NCI-H1417 (cell line): ENCODE measurements at regions not wholly inside any gene's neighbourhood (a gene's known extent, or its start where the extent isn't known, plus 50 kb on each side); places are given as distances from the start of the nearest gene placed in this dataset.

Experiments
- DNase-seq, 3 experiments: peaks; one replicate each; lab custom pipeline; 2025; lab: John Stamatoyannopoulos, UW

GRCh38 chr20:6884114-6884513 lies 116.6 kb downstream of the BMP2 start:
- no peak for DNase-seq

DNA sequence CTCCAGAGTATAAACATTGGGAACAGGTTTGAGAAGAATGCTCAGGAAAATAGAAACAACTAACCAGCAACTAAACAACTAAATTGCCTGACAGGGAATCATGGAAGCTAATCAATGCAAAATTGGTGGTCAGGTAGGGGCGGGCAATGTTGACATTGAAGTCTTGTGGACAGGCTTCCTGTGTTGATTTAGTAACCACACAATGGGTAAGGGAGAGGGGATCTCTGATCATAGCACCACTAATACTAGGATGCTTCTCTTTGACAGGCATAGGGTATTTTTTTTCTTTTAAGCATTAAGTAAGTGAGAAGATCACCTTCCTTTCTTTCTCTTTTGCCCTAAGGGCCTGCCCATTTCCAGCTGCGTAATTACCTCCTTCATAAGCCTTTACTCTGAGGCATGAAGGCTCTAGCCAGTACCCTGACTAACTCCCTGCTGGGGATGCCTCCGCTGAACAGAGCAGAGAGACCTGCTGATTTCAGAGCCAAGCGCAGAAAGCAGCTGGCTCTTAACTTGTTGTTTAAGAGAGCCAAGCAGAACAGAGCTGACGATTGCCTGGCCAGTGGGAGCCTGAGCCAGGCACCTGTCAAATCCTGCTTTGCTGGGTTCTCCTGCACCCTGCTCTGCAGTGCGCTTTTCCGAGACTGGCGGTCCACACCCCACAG lies 118.7 kb downstream of the BMP2 start:
- DNase-seq, result peak; percentile 71 to 97 (median 88)

DNA sequence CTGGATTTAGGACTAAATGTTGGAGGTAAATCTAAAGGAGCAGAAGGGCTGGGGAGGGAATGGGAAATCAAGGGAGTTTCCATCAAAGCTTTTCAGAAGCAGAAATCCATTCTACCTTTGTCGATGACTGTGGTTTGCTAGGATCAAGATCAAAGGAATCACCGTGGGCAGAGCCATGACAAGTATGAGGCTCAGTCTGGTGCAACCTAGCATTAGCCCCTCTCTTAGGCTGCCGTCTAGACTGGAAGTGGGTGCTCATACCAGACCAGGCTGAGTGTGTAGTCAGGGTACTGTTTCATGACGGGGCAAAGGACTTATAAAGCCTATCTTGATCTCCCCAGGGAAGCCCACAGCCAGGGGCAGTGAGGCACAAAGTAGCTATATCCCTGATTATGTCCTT lies 120.5 kb downstream of the BMP2 start:
- DNase-seq, result no peak

- no peak for DNase-seq
Measured at GRCh38 chr20:6888736-6889395, 121.4 kb downstream of the BMP2 start.

DNA sequence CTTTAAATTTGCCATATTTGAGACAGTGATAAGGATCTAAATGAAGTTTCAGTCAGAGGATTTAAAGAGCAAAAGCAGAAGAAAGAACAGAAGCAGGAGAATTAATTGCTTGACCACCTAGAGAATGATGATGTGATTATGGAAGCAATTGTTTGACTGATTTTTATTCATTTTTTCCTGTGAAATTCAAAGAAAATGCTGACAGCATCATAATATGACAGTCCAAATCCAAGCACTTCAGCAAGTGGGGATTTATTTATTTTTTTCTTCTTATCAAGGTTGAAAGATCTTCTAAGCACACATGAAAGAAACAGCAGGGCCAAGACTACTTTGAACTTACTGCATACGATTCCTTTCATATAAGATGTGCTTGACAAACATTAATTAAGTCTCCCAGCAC lies 125.2 kb downstream of the BMP2 start:
- no peak for DNase-seq

DNA sequence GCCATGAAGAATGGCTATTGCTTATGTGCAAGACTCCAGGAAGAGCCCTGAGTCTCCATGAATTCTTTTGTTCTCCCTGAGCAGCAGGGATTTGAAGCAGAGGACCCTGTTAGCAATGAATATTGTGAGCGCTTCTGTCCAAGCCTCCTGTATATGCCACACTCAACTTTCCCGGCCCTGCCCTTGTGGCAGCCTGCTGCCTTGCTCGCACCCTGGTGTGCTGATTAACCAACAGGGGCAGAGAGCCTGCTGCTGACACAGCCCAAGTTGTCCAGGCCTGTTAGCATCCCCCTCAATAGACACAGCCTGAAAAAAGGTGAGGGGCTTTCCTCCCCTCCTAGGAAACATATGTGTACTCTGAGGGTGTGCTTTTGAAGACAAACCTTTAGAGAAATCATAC lies 131.4 kb downstream of the BMP2 start:
- DNase-seq, result peak in 1 of 3 experiments; percentile 43

- DNase-seq, result no peak
Measured at GRCh38 chr20:6906871-6907270, 139.4 kb downstream of the BMP2 start.

GRCh38 chr20:6908673-6909072 lies 141.2 kb downstream of the BMP2 start:
- DNase-seq, result peak in 2 of 3 experiments; percentile 36 to 75

- no peak for DNase-seq
Measured at GRCh38 chr20:6909608-6910007, 142.1 kb downstream of the BMP2 start.

DNA sequence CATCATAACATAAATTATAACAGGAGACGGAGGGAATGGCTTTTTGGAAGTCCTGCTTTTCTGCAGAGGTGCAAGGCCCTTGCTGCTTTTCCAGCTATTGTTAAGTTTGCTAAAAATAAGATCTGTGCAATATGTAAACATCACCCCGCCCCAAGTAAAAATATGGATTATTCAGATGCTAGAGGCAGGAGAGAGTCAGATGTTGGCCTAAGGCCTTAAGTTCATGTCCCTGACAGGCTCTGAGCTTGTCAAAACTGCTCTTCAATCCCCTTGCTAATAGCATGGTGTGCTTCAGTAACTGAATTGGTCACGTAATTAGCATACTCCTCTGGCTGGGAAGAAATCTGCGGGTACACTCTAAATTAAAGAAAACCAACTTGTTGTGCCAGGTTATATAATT lies 147.5 kb downstream of the BMP2 start:
- DNase-seq, result peak in 2 of 3 experiments; percentile 23 to 77

- DNase-seq, result no peak
Measured at GRCh38 chr20:6916938-6917337, 149.5 kb downstream of the BMP2 start.

DNA sequence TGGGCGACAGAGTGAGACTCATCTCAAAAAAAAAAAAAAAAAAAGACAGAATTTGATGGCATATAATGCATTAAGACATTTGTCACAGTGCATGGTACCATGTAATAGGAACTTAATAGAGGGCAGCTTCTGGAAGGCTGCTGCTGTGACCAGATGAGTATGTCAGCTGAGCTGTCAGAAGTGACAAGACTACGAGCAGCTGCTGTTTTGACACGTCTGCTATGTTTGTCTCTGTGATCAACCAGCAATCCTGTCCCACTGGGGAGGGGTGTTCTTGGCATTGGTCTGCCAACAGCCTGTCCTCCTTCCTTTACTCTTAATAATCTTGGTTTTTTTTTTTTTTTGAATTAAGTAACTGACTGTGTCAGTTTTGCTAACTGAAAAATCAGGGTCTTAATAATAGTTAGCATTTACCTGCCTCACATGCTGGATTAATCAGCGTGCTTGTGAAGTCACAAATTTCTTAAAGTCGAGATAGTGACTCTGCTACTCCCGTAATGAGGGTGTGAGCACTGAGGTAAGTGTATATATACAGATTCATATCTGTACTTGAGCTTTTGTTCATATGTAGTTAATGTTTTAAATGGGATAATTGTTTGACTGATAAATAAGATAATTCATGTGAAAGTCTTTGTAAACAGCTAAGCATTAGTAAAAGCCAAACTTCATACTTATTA lies 152.4 kb downstream of the BMP2 start:
- DNase-seq, result peak in 1 of 3 experiments; percentile 27

DNA sequence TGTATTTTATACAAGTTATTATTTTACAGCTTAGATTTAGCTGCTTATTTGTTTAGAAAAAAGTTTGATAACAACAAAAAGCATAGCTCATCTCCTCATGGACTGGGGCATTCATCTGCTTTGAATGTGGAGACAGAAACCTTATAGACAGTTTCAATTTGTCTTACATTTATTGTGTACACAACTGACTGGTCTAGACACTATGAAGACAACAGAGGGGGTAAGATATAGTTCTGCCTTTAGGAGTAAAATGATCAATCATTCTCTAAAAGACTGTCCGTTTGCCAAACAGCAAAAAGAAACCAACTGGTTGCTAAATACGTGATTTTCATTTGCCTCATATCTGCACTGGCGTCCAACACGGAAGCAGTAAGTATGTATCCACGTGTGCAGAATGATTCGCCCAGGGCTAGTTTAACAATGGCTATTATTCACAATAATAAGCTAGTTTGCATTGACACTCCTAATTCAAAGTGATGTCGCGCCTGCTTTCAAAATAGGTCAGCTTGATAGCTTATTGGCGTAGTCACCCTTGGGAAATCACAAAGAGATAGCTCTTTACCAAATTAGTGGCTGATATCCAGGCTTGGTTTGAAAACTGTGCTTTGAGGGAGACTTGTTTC lies 153.6 kb downstream of the BMP2 start:
- DNase-seq, result peak; percentile 34 to 72 (median 69)

GRCh38 chr20:6921717-6922386 lies 154.4 kb downstream of the BMP2 start:
- DNase-seq, result peak in 1 of 3 experiments; percentile 96

GRCh38 chr20:6924681-6925080 lies 157.2 kb downstream of the BMP2 start:
- peak in 1 of 3 experiments; percentile 8 for DNase-seq

GRCh38 chr20:6925744-6926278 lies 158.3 kb downstream of the BMP2 start:
- no peak for DNase-seq

DNA sequence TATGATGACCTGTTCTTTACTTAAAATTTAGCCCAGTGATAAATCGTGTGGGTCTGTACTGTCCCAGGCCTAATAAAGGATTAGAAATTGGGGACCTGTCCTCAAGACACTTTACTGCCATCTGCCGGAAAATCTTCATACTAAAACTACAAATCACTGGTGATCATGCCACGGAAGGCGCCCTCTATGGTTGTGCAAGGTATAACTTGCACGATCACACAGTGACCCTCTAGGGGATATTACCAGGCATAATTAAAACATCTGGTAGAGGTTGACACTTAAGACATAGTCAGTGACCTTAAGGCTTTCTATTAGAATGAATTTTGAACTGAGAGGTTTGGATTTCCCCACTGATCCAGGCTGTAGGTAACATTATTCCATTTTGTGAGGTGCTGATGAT lies 172.6 kb downstream of the BMP2 start:
- peak in 1 of 3 experiments; percentile 42 for DNase-seq

- DNase-seq, result no peak
Measured at GRCh38 chr20:6940876-6941275, 173.4 kb downstream of the BMP2 start.

DNA sequence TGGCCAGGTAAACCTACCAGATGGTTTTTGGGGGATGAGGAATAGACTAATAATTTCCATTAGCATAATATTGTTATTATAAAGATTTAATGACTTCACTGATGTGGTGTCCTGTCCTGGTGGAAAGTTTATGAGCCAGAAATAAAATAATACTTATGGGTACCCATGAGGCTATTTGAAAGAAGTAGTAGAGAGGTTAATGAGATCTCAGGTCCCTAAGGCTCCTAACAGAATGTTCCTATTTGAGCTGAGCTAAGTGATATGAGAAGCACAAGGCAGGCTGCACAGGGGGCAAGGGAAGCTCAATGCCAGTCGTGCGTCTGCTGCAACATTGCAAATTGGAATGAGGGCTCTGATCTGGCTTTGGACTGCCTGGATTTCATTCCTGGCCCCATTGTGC lies 174.1 kb downstream of the BMP2 start:
- no peak for DNase-seq

- no peak for DNase-seq
Measured at GRCh38 chr20:6942266-6942665, 174.8 kb downstream of the BMP2 start.

GRCh38 chr20:6944292-6944691 lies 176.8 kb downstream of the BMP2 start:
- DNase-seq, result no peak

DNA sequence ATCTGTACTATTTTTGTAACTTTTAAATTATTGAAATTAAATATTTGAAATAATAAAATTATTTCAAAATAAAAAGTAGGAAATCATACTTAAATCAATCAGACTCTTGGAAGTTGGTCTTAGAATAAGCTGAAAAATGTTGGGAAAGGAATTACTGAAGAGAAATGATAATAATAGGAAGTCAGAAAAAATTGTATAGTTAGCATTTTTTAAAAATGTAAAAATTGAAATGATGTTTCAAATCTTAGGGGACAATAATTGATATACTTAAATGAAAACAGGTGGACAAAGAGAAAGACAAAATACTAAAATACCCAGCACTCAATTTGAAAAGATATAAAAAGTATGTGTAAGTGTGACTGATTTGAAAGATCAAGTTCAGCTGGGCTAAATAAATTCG lies 186.1 kb downstream of the BMP2 start:
- no peak for DNase-seq
